CD4-positive, CD25-positive, alpha-beta regulatory T cell (primary cell): ENCODE measurements at regions not wholly inside any gene's neighbourhood (a gene's known extent, or its start where the extent isn't known, plus 50 kb on each side); places are given as distances from the start of the nearest gene placed in this dataset.

Source experiments
- ATAC-seq, 2 donors: fragments of 150-1000 bp; cut with Tn5 transposase; one replicate each; pipeline ENCODE4 v1.10.0; 2021; ENCODE audit warnings: low read depth in 2 of 2, moderate number of reproducible peaks in 2 of 2, moderate library complexity in 1 of 2
- DNase-seq, 3 donors: peaks; one replicate each; pipeline versions ENCODE4 v3.0.0 to v3.0.0-alpha.2; 2012 to 2022; ENCODE audit warnings: mixed read lengths in 1 of 3
- H3K27ac ChIP-seq: one replicate; pipeline ENCODE4 v1.7.0; 2013; ENCODE audit warnings: mild to moderate bottlenecking, low read length; ENCODE audit not compliant: insufficient read depth, poor library complexity, severe bottlenecking
- H3K27me3 ChIP-seq: one replicate; pipeline ENCODE4 v1.7.0; 2013; ENCODE audit warnings: low read length; ENCODE audit not compliant: control insufficient read depth, insufficient read depth
- H3K36me3 ChIP-seq: one replicate; pipeline ENCODE4 v1.7.0; 2013; ENCODE audit warnings: mild to moderate bottlenecking, low read length, moderate library complexity; ENCODE audit not compliant: control insufficient read depth, insufficient read depth
- H3K4me1 ChIP-seq: 2 replicates; pipeline ENCODE4 v1.7.0; 2013; ENCODE audit warnings: mild to moderate bottlenecking, low read length; ENCODE audit not compliant: insufficient read depth, control insufficient read depth, poor library complexity, severe bottlenecking
- H3K4me3 ChIP-seq: one replicate; pipeline ENCODE4 v1.7.0; 2013; ENCODE audit warnings: low read depth, mild to moderate bottlenecking, low read length, moderate library complexity
- H3K9me3 ChIP-seq, 2 experiments: 1 replicate in 1 of 2; 2 replicates in 1 of 2; pipeline ENCODE4 v1.7.0; 2013; ENCODE audit warnings: low read length in 2 of 2, mild to moderate bottlenecking in 1 of 2, moderate library complexity in 1 of 2; ENCODE audit not compliant: control insufficient read depth in 2 of 2
- H3K27ac Mint-ChIP-seq, 3 donors: one replicate each; pipeline ENCODE4 v1.8.0; 2020 to 2022; ENCODE audit warnings: mild to moderate bottlenecking in 3 of 3, mixed read lengths in 3 of 3, moderate library complexity in 2 of 3
- H3K27me3 Mint-ChIP-seq: one replicate; pipeline ENCODE4 v1.8.0; 2022; ENCODE audit warnings: mild to moderate bottlenecking, mixed read lengths
- H3K36me3 Mint-ChIP-seq: one replicate; pipeline ENCODE4 v1.8.0; 2020; ENCODE audit warnings: mixed read lengths
- H3K4me1 Mint-ChIP-seq, 4 donors: one replicate each; pipeline ENCODE4 v1.8.0; 2020 to 2022; ENCODE audit warnings: mixed read lengths in 4 of 4, mild to moderate bottlenecking in 1 of 4
- H3K4me3 Mint-ChIP-seq, 4 donors: one replicate each; pipeline ENCODE4 v1.8.0; 2020 to 2022; ENCODE audit warnings: mild to moderate bottlenecking in 4 of 4, mixed read lengths in 4 of 4, moderate library complexity in 3 of 4
- H3K9me3 Mint-ChIP-seq, 7 donors: one replicate each; pipeline ENCODE4 v1.8.0; 2020 to 2022; ENCODE audit warnings: mixed read lengths in 7 of 7, mild to moderate bottlenecking in 3 of 7, moderate library complexity in 2 of 7

DNA sequence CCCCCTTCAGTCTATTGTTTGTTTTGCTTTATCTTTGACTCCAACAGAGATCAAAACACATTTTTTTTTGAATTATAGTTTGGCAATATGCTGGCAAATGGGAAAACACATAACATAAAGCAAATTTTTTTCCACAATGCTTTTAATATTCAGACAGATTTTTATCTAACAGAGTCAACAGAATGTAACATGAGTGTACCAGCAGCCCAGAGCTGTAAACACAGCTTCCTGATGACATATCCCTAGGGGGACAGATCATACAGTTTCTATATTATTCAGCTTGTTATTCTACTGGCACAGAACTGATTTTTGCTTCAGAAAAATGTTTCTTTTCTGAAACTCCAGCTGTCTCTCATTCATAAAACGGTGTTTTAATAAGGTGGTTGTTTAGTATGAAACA lies 168.8 kb downstream of the OLFM4 start:
- Mint-ChIP-seq H3K9me3 (peaks cover 0 to 8% (median 0%) of the 10 kb centered on the region in 7 donors), H3K36me3 (no peaks in the 10 kb centered on the region), H3K4me1 (no peaks in the 10 kb centered on the region), H3K27ac (no peak overlapping the region), H3K4me3 (no peak overlapping the region), H3K27me3 (peaks cover 5% of the 10 kb centered on the region)
- no peaks in the 10 kb centered on the region for H3K36me3 ChIP-seq
- H3K9me3 ChIP-seq = no peaks in the 10 kb centered on the region
- H3K4me3 ChIP-seq = no peak overlapping the region
- no peaks in the 10 kb centered on the region for H3K4me1 ChIP-seq
- no peak for DNase-seq
- ATAC-seq = no peak
- no peaks in the 10 kb centered on the region for H3K27me3 ChIP-seq
- no peak overlapping the region for H3K27ac ChIP-seq

DNA sequence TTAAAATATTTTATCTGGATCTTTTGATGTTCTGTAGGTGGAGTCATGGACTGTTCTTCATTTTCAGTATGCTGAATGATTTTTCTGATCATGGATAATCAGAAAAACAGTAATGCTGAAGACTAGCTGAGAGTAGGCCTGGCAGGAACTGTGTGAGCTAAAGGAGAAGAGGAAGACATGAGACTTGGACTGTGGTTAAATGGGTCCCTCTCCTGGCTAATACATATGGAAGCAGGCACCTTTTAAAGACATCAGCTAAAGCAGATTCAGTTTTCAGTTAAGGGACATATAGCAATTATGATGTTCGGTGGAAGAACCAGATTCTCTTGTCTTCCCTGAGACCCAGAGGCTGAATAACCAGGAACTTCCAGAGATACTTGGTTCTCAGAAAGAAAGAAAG lies 169.4 kb downstream of the OLFM4 start:
- no peaks in the 10 kb centered on the region for H3K4me1 ChIP-seq
- no peaks in the 10 kb centered on the region for H3K9me3 ChIP-seq
- no peaks in the 10 kb centered on the region for H3K36me3 Mint-ChIP-seq
- H3K4me1 Mint-ChIP-seq = no peaks in the 10 kb centered on the region
- ATAC-seq (no peak), DNase-seq (no peak)
- no peak overlapping the region for H3K27ac ChIP-seq
- H3K27ac Mint-ChIP-seq = no peak overlapping the region
- H3K27me3 Mint-ChIP-seq = peaks cover 5% of the 10 kb centered on the region
- H3K27me3 ChIP-seq = no peaks in the 10 kb centered on the region
- no peak overlapping the region for H3K4me3 ChIP-seq
- H3K36me3 ChIP-seq = no peaks in the 10 kb centered on the region
- peaks cover 0 to 5% (median 0%) of the 10 kb centered on the region in 7 donors for H3K9me3 Mint-ChIP-seq
- H3K4me3 Mint-ChIP-seq = no peak overlapping the region

- no peaks in the 10 kb centered on the region for H3K4me1 ChIP-seq
- Mint-ChIP-seq H3K9me3 (peaks cover 0 to 5% (median 0%) of the 10 kb centered on the region in 7 donors), H3K4me3 (no peak overlapping the region), H3K4me1 (no peaks in the 10 kb centered on the region), H3K27ac (no peak overlapping the region), H3K36me3 (no peaks in the 10 kb centered on the region), H3K27me3 (peaks cover 5% of the 10 kb centered on the region)
- H3K27me3 ChIP-seq = no peaks in the 10 kb centered on the region
- no peak overlapping the region for H3K27ac ChIP-seq
- no peak for ATAC-seq
- no peaks in the 10 kb centered on the region for H3K9me3 ChIP-seq
- no peaks in the 10 kb centered on the region for H3K36me3 ChIP-seq
- H3K4me3 ChIP-seq = no peak overlapping the region
- no peak for DNase-seq
These were observed 170.1 kb downstream of the OLFM4 start for GRCh38 chr13:53198736-53199135.

- peaks cover 0 to 6% (median 0%) of the 10 kb centered on the region in 7 donors for H3K9me3 Mint-ChIP-seq
- no peaks in the 10 kb centered on the region for H3K36me3 Mint-ChIP-seq
- H3K4me3 Mint-ChIP-seq = no peak overlapping the region
These were observed 171.5 kb downstream of the OLFM4 start for GRCh38 chr13:53200075-53200474.

DNA sequence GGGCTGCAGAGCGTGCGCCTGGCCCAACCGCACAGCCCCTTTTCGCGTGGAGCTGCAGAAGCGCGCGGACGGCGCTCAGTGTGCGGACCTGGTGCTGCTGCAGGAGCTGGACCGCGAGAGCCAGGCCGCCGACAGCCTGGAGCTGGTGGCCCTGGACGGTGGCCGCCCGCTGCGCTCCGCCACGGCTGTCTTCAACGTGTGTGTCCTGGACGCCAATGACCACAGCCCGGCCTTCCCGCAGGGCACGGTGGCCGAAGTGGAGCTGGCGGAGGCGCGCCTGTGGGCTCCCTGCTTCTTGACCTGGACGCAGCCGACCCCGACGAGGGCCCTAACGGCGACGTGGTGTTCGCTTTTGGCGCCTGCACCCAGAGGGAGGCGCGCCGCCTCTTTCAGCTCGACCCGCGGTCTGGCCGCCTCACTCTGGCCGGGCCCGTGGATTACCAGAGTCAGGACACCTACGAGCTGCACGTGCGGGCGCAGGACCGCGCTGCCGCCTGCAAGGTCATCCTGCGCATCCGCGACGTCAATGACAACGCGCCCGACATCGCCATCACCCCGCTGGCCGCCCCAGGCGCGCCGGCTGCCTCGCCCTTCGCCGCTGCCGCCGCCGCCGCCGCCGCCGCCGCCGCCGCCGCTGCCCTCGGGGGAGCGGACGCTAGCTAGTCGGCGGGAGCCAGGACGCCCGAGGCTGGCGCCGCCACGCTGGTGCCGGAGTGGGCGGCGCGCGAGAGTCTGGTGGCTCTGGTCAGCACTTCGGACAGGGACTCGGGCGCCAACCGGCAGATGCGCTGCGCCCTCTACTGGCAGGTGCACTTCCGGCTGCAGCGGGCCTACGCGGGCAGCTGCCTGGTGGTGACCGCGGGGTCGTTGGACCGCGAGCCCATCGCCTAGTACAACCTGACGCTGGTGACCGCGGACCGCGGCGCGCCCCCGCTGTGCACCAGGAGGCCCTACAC lies 172.2 kb downstream of the OLFM4 start:
- Mint-ChIP-seq H3K9me3 (peaks cover 0 to 6% (median 0%) of the 10 kb centered on the region in 7 donors), H3K27me3 (peaks cover 5% of the 10 kb centered on the region), H3K4me1 (no peaks in the 10 kb centered on the region), H3K27ac (no peak overlapping the region), H3K4me3 (no peak overlapping the region), H3K36me3 (no peaks in the 10 kb centered on the region)
- ATAC-seq (no peak), DNase-seq (peak in 1 of 3 donors; percentile 2)
- Histone ChIP-seq H3K27me3 (no peaks in the 10 kb centered on the region), H3K27ac (no peak overlapping the region), H3K4me1 (no peaks in the 10 kb centered on the region), H3K36me3 (no peaks in the 10 kb centered on the region), H3K9me3 (no peaks in the 10 kb centered on the region), H3K4me3 (no peak overlapping the region)

More at GRCh38 chr13:53200075-53200474, 171.5 kb downstream of the OLFM4 start:
- Mint-ChIP-seq H3K4me1 (no peaks in the 10 kb centered on the region), H3K27ac (no peak overlapping the region), H3K27me3 (peaks cover 5% of the 10 kb centered on the region)
- Histone ChIP-seq H3K27ac (no peak overlapping the region), H3K4me1 (no peaks in the 10 kb centered on the region), H3K36me3 (no peaks in the 10 kb centered on the region), H3K27me3 (no peaks in the 10 kb centered on the region), H3K4me3 (no peak overlapping the region), H3K9me3 (no peaks in the 10 kb centered on the region)
- ATAC-seq (no peak), DNase-seq (no peak)

- peaks cover 5% of the 10 kb centered on the region for H3K27me3 Mint-ChIP-seq
These were observed 173.0 kb downstream of the OLFM4 start for GRCh38 chr13:53201454-53202225.

DNA sequence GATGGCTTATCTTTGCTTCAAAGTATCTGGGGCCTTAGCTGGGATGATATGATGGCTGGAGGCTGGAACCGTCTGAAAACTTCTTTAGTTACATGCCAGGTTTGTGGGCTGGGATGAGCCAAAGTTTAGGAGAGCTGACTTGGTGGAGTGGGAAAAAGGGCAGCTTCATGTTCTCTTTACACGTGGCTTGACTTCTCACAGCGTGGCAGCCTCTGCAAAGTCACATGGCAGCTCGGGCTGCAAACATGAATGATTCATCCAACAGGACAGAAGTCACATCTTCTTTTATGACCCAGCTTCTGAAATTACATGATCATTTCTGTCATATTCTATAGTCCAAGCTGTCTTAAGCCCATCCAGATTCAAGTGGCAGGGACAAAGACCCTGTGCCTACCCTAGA lies 176.0 kb downstream of the OLFM4 start:
- H3K4me1 ChIP-seq = no peaks in the 10 kb centered on the region
- H3K4me1 Mint-ChIP-seq = no peaks in the 10 kb centered on the region
- H3K9me3 ChIP-seq = no peaks in the 10 kb centered on the region
- no peaks in the 10 kb centered on the region for H3K27me3 ChIP-seq
- no peak overlapping the region for H3K27ac Mint-ChIP-seq
- H3K4me3 ChIP-seq = no peak overlapping the region
- H3K27ac ChIP-seq = no peak overlapping the region
- ATAC-seq = no peak
- no peaks in the 10 kb centered on the region for H3K27me3 Mint-ChIP-seq
- DNase-seq = no peak
- no peak overlapping the region for H3K4me3 Mint-ChIP-seq
- H3K36me3 ChIP-seq = no peaks in the 10 kb centered on the region
- H3K9me3 Mint-ChIP-seq = peaks cover 0 to 4% (median 0%) of the 10 kb centered on the region in 7 donors
- no peaks in the 10 kb centered on the region for H3K36me3 Mint-ChIP-seq

More at GRCh38 chr13:53201454-53202225, 173.0 kb downstream of the OLFM4 start:
- H3K4me1 ChIP-seq = no peaks in the 10 kb centered on the region
- H3K9me3 ChIP-seq = no peaks in the 10 kb centered on the region
- H3K27ac Mint-ChIP-seq = no peak overlapping the region
- H3K27ac ChIP-seq = no peak overlapping the region
- H3K4me1 Mint-ChIP-seq = no peaks in the 10 kb centered on the region
- H3K27me3 ChIP-seq = no peaks in the 10 kb centered on the region
- H3K36me3 ChIP-seq = no peaks in the 10 kb centered on the region
- peaks cover 0 to 6% (median 0%) of the 10 kb centered on the region in 7 donors for H3K9me3 Mint-ChIP-seq
- no peak overlapping the region for H3K4me3 ChIP-seq
- DNase-seq (peak in 1 of 3 donors; percentile 1), ATAC-seq (no peak)
- no peak overlapping the region for H3K4me3 Mint-ChIP-seq
- H3K36me3 Mint-ChIP-seq = no peaks in the 10 kb centered on the region
